Panc1 (cell line): ENCODE measurements at regions not wholly inside any gene's neighbourhood (a gene's known extent, or its start where the extent isn't known, plus 50 kb on each side); places are given as distances from the start of the nearest gene placed in this dataset.
"Not testable (repeated sequence)": the region's sequence is repeated elsewhere in the genome, so short reads cannot be mapped to it uniquely, and the experiment has no call there.

ENCODE experiments used
- ATAC-seq: fragments of 200-7000 bp; cut with Tn5 transposase; 2 replicates; pipeline ENCODE4 v1.9.1; 2020; ENCODE audit warnings: mild to moderate bottlenecking, moderate library complexity
- BruUV-seq: library from RNA; stranded (reverse); fragments of 400-500 nt; replicated peaks from 2 replicates; lab custom pipeline; 2021; lab: Mats Ljungman, UMichigan
- CTCF ChIA-PET: fragments of 300-600 bp; sonication (Branson Sonifier 250); formaldehyde crosslinking; loops from one replicate; lab custom pipeline; 2022; ENCODE audit warnings: antibody characterized with exemption; lab: Charles Lee
- POLR2A ChIA-PET: fragments of 300-600 bp; sonication (Branson Sonifier 250); formaldehyde crosslinking; loops from one replicate; lab custom pipeline; 2022; ENCODE audit warnings: antibody characterized with exemption; lab: Charles Lee
- DNase-seq: peaks from one replicate; pipeline ENCODE4 v3.0.0-alpha.2; 2010; ENCODE audit warnings: low read depth, low spot score
- H3K27ac ChIP-seq: 2 replicates; pipeline ENCODE4 v1.5.1; 2011; ENCODE audit warnings: mild to moderate bottlenecking, low read length, inconsistent platforms
- H3K27me3 ChIP-seq: fragments of 200-500 bp; sonication (Bioruptor generic); 2 replicates; pipeline ENCODE4 v1.6.0; 2014; ENCODE audit warnings: low read length, inconsistent platforms; ENCODE audit not compliant: control insufficient read depth, insufficient read depth
- H3K36me3 ChIP-seq: fragments of 200-500 bp; sonication (Bioruptor generic); 2 replicates; pipeline ENCODE4 v1.5.1; 2014; ENCODE audit warnings: inconsistent platforms, mild to moderate bottlenecking, low read length, moderate library complexity; ENCODE audit not compliant: control insufficient read depth, insufficient read depth
- H3K4me1 ChIP-seq: 2 replicates; pipeline ENCODE4 v1.5.1; 2011; ENCODE audit warnings: inconsistent platforms, mild to moderate bottlenecking, low read length, moderate library complexity; ENCODE audit not compliant: control insufficient read depth, insufficient read depth
- H3K4me3 ChIP-seq, 2 experiments: 2 replicates each; pipeline ENCODE4 v1.5.1; 2011 to 2012; ENCODE audit warnings: low read depth in 2 of 2, low read length in 2 of 2, mild to moderate bottlenecking in 2 of 2, inconsistent platforms in 1 of 2, moderate library complexity in 1 of 2
- H3K9me3 ChIP-seq: fragments of 200-500 bp; sonication (Bioruptor generic); 2 replicates; pipeline ENCODE4 v1.5.1; 2014; ENCODE audit warnings: low read depth, mild to moderate bottlenecking, inconsistent platforms, low read length, moderate library complexity; ENCODE audit not compliant: control insufficient read depth, insufficient read depth
- POLR2AphosphoS5 ChIP-seq: IDR thresholded peaks from 2 replicates; pipeline ENCODE4 v1.6.1; 2012; ENCODE audit warnings: mild to moderate bottlenecking, low read depth, low read length, moderate library complexity
- SIN3A ChIP-seq: IDR thresholded peaks from 2 replicates; pipeline ENCODE4 v1.6.1; 2012; ENCODE audit warnings: low read depth, mild to moderate bottlenecking, low read length, moderate library complexity, borderline replicate concordance; ENCODE audit not compliant: insufficient read depth
- TCF7L2 ChIP-seq: IDR thresholded peaks from 2 replicates; pipeline ENCODE4 v1.6.1; 2011; ENCODE audit warnings: mild to moderate bottlenecking, low read depth, low read length, inconsistent platforms
- in situ Hi-C: cut with HindIII; loops from 2 replicates; pipeline ENCODE4 v1.10.0; 2016; ENCODE audit warnings: low sequenced_read_pairs, low pct_unique_long_range_greater_than_20kb
- intact Hi-C: fragments of 100-400 bp; cut with micrococcal nuclease; formaldehyde crosslinking; loops from one replicate; pipeline ENCODE4 v1.10.0; 2022; ENCODE audit not compliant: unreplicated experiment
- TF ChIP-seq, protein P1 (sequence below): fragments of 450-650 bp; IDR thresholded peaks from 2 replicates; pipeline ENCODE4 v1.5.1; 2017; ENCODE audit warnings: mild to moderate bottlenecking
- TF ChIP-seq, protein P2 (sequence below), 2 experiments: IDR thresholded peaks; 2 replicates each; pipeline ENCODE4 v1.6.1; 2011 to 2012; ENCODE audit warnings: low read depth in 2 of 2, control low read depth in 1 of 2, low read length in 1 of 2, mild to moderate bottlenecking in 1 of 2, moderate library complexity in 1 of 2; ENCODE audit not compliant: insufficient read depth in 1 of 2

DNA sequence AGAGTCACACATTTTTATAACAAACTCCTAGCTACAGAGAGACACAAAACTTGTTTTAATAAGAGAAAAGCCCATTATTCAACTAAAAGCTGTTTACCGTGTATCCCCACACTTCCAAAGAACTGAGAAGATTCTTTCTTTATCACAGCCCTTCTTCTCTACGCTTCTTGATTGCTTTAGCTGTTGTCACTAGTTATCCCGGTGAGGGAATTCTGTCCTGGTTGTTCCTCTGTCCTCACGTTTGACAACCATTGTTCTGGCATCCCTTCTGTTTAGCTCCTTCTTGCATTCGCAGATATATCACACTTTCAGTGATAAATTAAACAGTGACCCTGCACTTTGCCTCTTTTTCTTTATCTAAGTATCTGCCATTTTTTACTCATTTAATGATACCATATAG is 1035.1 kb upstream of the PCDH20 start:
- H3K9me3 ChIP-seq, result no peaks in the 10 kb centered on the region
- in situ Hi-C loops, result no loop called here
- no peaks in the 10 kb centered on the region for H3K4me1 ChIP-seq
- no peak overlapping the region for H3K4me3 ChIP-seq
- ChIA-PET CTCF (no interaction called here), POLR2A (no interaction called here)
- no peaks in the 10 kb centered on the region for H3K27me3 ChIP-seq
- no peak for DNase-seq
- intact Hi-C loops, result no loop called here
- BruUV-seq, result no TSS peak
- H3K27ac ChIP-seq, result no peak overlapping the region
- no peaks in the 10 kb centered on the region for H3K36me3 ChIP-seq
- ATAC-seq, result no peak
- TF ChIP-seq, protein P1, sequence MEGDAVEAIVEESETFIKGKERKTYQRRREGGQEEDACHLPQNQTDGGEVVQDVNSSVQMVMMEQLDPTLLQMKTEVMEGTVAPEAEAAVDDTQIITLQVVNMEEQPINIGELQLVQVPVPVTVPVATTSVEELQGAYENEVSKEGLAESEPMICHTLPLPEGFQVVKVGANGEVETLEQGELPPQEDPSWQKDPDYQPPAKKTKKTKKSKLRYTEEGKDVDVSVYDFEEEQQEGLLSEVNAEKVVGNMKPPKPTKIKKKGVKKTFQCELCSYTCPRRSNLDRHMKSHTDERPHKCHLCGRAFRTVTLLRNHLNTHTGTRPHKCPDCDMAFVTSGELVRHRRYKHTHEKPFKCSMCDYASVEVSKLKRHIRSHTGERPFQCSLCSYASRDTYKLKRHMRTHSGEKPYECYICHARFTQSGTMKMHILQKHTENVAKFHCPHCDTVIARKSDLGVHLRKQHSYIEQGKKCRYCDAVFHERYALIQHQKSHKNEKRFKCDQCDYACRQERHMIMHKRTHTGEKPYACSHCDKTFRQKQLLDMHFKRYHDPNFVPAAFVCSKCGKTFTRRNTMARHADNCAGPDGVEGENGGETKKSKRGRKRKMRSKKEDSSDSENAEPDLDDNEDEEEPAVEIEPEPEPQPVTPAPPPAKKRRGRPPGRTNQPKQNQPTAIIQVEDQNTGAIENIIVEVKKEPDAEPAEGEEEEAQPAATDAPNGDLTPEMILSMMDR, result no peak
- TF ChIP-seq TCF7L2 (no peak), SIN3A (no peak), POLR2AphosphoS5 (no peak)
- TF ChIP-seq, protein P2, sequence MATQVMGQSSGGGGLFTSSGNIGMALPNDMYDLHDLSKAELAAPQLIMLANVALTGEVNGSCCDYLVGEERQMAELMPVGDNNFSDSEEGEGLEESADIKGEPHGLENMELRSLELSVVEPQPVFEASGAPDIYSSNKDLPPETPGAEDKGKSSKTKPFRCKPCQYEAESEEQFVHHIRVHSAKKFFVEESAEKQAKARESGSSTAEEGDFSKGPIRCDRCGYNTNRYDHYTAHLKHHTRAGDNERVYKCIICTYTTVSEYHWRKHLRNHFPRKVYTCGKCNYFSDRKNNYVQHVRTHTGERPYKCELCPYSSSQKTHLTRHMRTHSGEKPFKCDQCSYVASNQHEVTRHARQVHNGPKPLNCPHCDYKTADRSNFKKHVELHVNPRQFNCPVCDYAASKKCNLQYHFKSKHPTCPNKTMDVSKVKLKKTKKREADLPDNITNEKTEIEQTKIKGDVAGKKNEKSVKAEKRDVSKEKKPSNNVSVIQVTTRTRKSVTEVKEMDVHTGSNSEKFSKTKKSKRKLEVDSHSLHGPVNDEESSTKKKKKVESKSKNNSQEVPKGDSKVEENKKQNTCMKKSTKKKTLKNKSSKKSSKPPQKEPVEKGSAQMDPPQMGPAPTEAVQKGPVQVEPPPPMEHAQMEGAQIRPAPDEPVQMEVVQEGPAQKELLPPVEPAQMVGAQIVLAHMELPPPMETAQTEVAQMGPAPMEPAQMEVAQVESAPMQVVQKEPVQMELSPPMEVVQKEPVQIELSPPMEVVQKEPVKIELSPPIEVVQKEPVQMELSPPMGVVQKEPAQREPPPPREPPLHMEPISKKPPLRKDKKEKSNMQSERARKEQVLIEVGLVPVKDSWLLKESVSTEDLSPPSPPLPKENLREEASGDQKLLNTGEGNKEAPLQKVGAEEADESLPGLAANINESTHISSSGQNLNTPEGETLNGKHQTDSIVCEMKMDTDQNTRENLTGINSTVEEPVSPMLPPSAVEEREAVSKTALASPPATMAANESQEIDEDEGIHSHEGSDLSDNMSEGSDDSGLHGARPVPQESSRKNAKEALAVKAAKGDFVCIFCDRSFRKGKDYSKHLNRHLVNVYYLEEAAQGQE (IDR thresholded peaks at IDR 0.05; ENCODE audit: insufficient read depth in 1 of 2, low read depth in 2 of 2, low read length in 1 of 2), result no peak

DNA sequence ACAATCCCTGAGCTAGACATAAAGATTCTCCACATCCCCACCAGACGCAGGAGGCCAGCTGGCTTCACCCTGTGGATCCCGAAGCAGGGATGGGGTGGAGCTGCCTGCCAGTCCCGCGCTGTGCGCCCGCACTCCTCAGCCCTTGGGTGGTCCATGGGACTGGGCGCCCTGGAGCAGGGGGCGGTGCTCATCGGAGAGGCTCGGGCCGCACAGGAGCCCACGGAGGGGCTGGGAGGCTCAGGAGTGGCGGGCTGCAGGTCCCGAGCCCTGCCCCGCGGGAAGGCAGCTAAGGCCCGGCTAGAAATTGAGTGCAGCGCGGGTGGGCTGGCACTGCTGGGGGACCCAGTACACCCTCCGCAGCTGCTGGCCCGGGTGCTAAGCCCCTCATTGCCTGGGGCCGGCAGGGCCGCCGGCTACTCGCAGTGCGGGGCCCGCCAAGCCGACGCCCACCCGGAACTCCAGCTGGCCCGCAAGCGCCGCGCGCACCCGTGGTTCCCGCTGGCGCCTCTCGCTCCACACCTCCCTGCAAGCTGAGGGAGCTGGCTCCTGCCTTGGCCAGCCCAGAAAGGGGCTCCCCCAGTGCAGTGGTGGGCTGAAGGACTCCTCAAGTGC is 1032.2 kb upstream of the PCDH20 start:
- H3K4me1 ChIP-seq, ATAC-seq, DNase-seq, POLR2A ChIA-PET, BruUV-seq, H3K27me3 ChIP-seq, H3K4me3 ChIP-seq, intact Hi-C loops, H3K36me3 ChIP-seq, H3K9me3 ChIP-seq, H3K27ac ChIP-seq, in situ Hi-C loops: not testable (repeated sequence)
- CTCF ChIA-PET, result interaction anchor here (0.6 kb wide), 1 partner anchor 144 kb away, joined by 4 read pairs; no protein-coding TSS in a partner anchor

DNA sequence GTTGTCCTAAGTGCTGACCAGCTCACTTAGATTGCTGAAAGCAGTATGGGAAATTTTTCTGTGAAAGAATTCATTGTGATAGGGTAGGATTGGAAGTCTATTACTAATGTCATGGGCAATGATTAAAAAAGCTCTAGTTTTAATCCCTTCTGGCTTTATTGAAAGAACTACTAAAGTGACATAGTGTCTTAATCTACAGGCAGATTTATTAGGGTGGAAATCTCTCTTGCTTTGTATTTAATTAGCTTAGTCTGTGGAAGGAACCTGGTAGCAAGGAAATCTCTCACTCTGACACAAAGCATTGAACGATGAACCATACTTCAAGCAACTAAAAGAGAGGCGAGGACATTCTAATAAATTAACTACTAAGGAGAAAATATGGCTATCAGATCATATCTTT is 1029.2 kb upstream of the PCDH20 start:
- no TSS peak for BruUV-seq
- intact Hi-C loops, result no loop called here
- no peaks in the 10 kb centered on the region for H3K4me1 ChIP-seq
- DNase-seq (no peak), ATAC-seq (no peak)
- no peaks in the 10 kb centered on the region for H3K36me3 ChIP-seq
- TF ChIP-seq, protein P2 (IDR thresholded peaks at IDR 0.05; ENCODE audit: insufficient read depth in 1 of 2, low read depth in 2 of 2, low read length in 1 of 2), result no peak
- TF ChIP-seq SIN3A, result no peak
- no peak for TF ChIP-seq POLR2AphosphoS5
- no peak for TF ChIP-seq TCF7L2
- TF ChIP-seq, protein P1, result no peak
- ChIA-PET POLR2A (no interaction called here), CTCF (no interaction called here)
- H3K4me3 ChIP-seq, result no peak overlapping the region
- no peaks in the 10 kb centered on the region for H3K9me3 ChIP-seq
- H3K27me3 ChIP-seq, result no peaks in the 10 kb centered on the region
- in situ Hi-C loops, result no loop called here
- H3K27ac ChIP-seq, result no peak overlapping the region
